GM19438 (cell line): ENCODE measurements at regions not wholly inside any gene's neighbourhood (a gene's known extent, or its start where the extent isn't known, plus 50 kb on each side); places are given as distances from the start of the nearest gene placed in this dataset.

Experiments
- ATAC-seq: cut with Tn5 transposase; IDR thresholded peaks from one replicate; pipeline ENCODE4 v1.9.1; 2021; ENCODE audit warnings: low read depth; ENCODE audit not compliant: unreplicated experiment

GRCh38 chr7:131008840-131009711 lies 275.1 kb upstream of the KLF14 start:
- ATAC-seq, result no peak

DNA sequence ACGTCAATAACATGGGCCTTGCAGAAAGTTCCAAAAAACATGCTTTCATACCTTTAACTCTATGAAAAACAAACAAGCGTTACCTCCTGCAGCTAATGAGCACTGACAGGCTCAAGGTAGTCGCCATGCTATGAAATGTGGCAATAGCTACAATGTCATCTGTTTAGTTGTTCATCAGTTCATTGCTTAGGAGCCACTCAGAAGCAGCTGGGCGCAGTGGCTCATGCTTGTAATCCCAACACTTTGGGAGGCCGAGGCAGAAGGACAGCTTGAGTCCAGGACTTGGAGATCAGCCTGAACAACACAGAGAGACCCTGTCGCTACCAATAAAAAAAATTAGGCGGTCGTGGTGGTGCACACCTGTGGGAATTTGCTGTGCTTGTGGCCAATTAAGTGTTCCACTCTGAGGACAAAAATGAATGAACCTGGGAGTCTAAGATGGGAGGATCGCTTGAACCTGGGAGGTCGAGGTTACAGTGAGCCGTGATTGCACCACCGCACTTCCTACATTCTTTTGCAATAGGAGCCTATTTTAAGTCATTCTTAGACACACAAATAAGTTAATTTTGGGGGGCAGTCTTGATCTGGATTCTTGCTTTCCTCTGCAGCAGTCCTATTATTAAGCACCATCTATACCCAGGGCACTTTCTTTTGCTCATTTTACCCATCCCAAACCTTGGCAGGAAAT lies 276.2 kb upstream of the KLF14 start:
- no peak for ATAC-seq

- ATAC-seq, result no peak
These were observed 276.9 kb upstream of the KLF14 start for GRCh38 chr7:131010717-131011431.

DNA sequence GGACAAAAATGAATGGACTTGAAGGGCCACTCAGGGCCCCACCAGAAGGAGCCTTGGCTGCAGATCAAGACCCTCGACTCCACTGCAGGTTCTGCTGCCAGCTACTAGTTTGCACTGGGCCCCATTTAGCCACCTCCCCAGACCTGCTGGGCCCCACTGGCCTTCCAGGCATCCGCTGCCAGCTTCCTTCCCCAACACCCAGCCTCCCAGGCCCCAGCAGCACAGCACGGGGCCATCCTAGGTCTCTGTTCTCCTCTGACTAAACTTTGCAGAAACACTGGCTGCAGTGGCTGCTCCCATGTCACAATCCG lies 277.4 kb upstream of the KLF14 start:
- no peak for ATAC-seq

DNA sequence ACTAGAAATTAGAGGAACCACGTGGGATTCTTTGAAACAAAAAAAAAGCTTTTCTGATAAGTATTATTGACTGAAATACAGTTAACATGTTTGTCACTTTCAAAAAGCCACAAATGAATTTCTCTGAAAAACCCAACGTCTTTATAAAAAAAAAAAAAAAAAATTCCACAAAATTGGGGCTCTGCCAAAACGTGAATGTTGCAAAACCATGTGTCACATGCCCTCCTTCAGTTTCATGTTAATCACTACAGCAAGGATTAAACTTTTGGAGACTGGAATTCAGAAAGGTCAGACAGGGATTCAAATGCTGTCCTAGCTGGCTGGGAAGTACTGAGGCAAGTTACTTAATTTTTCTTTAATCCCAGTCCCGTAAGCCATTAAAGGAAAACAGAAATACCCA lies 278.0 kb upstream of the KLF14 start:
- no peak for ATAC-seq

GRCh38 chr7:131012477-131013031 lies 278.5 kb upstream of the KLF14 start:
- ATAC-seq, result no peak

DNA sequence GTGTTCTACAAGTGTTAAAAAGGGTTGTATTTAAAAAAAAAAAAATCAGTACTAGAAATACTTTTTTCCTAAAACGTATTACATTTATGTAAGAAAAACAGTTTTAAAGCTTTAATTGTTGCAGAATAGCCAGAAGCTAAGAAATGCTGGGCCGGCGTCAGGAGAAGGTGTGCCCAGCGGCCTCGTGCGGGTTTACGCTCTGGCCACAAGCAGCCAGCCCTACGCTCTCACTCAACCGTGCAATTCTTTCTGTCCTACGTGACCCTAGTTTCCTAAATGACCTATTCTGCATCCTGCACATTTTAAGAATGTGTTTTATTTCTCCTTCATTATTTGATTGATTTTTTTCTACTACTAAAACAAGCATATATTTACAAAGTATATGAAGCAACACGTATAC lies 279.7 kb upstream of the KLF14 start:
- ATAC-seq, result no peak

GRCh38 chr7:131014906-131015656 lies 281.1 kb upstream of the KLF14 start:
- no peak for ATAC-seq

DNA sequence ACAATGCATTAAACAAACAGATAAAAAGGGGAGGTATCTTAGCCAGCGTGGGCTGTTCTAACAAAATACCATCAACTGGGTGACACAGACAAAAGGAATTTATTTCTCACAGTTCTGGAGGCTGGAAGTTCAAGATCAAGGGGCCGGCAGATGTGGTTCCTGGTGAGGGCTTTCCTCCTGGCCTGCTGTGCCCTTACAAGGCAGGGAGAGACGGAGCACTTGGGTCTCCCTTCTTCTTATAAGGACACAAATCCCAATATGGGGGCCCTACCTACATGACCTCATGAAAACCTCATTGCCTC lies 281.6 kb upstream of the KLF14 start:
- no peak for ATAC-seq

DNA sequence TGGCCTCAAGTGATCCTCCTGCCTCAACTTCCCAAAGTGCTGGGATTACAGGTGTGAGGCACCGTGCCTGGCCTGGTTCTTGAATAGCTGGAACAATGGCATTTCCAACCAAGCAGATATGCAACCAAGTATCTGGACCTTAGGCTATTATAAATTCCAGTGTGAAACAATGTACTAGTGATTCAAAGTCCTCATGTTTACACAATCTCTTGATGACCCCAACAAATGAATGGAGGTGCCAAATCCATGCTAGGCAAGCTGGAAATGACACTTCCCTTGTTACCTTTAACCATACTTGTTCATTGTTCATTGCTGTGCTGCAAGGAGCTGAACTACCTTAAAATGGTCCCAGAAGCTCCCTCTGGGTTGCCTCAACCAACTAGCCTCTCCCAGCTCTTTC lies 282.2 kb upstream of the KLF14 start:
- no peak for ATAC-seq

DNA sequence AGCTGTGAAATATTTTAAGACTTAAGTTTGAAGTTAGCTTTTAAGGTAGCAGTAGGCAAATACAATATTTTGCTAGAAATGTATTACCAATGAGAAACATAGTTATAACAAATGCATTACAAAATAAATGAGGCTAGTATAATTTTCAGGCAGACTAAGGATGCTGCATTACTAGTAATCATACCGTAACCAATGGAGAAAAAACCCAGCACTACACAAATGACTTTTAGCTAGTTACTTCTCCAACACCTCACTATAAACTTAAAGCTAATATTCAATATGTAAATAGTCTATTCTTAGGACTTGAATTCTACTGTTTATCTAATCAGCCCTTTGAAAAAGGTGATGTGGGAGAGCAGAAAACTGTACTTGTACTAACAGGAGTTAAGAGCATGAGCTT lies 285.3 kb upstream of the KLF14 start:
- no peak for ATAC-seq

DNA sequence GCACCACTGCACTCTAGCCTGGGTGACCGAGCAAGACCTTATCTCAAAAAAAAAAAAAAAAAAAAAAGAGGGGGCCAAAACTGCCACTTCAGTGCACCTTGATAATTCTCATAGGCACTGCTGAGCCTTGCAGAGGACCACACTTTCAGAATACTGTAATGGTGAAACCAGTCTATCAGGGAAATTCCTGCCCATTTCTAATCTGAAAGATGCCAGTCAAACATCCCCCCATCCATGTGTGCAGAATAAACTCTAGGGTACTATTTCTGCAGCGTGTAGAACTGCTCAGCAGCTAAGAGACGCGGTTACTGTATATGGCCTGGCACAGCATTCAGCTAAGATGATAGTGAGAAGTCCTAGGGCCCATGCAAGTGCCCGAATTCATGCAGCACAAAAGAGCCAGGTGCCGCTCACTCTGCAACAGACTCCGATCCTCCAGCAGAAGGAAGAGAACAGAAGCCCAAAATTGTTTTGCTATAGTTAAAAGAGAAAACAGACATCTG lies 286.8 kb upstream of the KLF14 start:
- ATAC-seq, result no peak

DNA sequence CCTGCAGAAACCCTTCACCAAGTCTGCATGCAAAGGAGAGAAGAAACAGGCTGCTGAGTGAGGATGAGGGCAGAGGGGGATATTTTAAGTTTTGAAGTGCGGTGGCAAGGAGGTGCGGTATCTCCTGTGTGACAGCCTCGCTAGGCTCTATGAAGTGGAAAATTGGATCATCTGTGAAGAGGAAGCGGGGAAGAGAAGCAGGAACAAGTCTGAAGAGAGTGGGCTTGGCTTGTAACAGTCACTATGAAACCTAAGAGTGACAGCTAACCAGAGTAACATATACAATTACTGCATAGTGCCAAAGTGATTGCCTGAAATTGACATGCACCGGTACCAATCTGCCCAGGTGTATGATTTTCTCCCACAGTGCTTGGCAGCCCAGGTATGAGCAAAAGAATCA lies 287.5 kb upstream of the KLF14 start:
- peak; percentile 55 for ATAC-seq

- peak; percentile 13 for ATAC-seq
These were observed 287.9 kb upstream of the KLF14 start for GRCh38 chr7:131021902-131022301.

GRCh38 chr7:131026297-131027000 lies 292.4 kb upstream of the KLF14 start:
- ATAC-seq, result no peak

GRCh38 chr7:131027287-131027773 lies 293.3 kb upstream of the KLF14 start:
- ATAC-seq, result no peak

- ATAC-seq, result no peak
These were observed 294.3 kb upstream of the KLF14 start for GRCh38 chr7:131028295-131028694.

DNA sequence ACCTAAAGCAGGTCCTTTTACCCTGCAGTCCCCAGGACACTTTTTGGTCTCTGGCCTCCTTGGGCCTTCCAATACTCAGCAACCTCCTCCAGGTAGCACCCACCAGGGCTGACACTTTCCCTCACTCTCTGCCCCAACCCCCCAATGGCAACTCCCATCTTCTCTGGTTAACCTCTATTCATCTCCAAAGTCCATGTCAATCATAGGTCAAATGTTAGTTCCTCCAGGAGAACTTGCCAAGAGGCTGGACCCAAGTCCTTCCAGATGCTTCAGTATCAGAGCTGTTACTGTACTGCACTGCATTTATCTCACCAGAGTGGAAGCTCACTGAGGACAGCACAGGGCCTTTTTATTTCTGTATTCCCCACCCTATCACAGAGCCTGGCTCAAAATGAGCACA lies 295.0 kb upstream of the KLF14 start:
- ATAC-seq, result no peak

DNA sequence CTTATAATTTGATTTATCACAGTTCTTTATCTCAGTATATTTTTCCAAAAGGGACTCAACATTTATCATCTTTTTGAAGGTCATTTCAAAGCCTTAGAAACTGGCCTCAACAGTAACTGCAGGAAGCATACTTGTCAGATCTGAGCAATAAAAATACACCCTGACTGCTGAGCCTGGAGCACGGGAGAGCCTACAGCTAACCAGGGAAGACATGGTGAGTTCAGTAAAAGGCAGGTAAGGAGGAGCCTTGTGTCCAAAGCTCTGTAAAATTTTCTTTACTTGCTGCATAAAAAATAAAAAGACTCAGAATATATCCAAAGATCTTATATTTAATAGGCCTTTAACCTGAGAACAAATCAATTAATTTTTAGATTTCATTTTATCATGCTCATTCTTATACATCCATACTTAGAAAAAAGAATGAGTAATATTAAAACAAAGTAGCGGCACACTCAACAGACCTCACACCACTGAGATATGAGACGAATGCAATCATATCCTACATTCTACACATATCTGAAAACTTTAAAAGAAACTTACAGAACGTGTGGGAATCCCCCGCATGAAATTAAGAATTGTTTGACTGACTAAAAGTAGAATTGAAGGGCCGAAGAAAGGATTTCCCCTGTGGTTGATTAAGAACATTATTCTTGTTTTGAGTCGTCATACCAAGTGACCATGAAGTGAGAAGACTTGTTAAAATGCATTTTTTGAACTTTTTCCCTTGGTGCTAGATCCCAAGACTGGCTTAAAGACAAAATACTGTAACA lies 296.4 kb upstream of the MKLN1 start:
- peak; percentile 45 for ATAC-seq
